Activated T-helper 9 cell treated with anti-CD3 and anti-CD28 coated beads, Interleukin-2, amount 50 U/mL, for 16 hours (primary cell): ENCODE measurements at regions not wholly inside any gene's neighbourhood (a gene's known extent, or its start where the extent isn't known, plus 50 kb on each side); places are given as distances from the start of the nearest gene placed in this dataset.

Experiments used
- DNase-seq: peaks from one replicate; pipeline ENCODE4 v3.0.0-alpha.2; 2020; ENCODE audit warnings: low read depth

DNA sequence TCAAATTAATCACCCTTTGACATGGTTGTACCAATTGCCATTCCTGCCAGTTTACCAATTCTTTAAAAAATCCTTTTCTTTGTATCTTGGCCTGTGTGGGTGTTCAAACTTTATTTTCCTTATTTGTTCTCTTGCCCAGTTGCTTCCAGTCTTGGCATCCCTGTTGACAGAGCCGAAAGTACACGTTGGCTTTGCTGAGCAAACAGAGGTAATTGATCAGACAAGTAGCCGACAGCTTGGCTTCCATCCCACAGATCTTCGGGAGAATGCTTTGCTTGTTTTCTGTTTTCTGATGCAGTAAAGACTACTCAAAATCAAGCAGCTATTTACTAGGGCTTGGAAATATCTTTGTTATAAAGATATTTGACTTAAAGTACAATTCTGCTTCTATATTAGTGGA, 506.8 kb upstream of the SALL1 start:
- no peak for DNase-seq

DNA sequence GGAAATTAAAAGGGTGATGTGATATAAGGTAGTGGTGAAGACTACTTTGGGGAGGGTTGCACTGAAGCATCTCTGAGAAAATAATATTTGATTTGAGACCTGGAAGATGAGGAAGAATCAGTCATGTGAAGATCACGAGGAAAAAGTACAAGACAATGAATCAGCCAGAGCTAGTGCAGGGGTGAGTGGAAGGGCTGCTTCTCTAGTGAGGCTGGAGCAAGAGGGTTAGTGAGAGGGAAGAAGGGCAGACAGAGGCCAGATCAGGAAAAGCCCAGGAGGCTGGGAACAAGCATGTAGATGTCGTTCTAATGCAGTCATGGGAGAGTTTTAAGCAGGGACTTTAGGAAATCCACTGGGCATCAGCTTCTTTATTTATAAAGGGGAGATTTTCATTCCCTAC, 504.2 kb upstream of the SALL1 start:
- no peak for DNase-seq

DNA sequence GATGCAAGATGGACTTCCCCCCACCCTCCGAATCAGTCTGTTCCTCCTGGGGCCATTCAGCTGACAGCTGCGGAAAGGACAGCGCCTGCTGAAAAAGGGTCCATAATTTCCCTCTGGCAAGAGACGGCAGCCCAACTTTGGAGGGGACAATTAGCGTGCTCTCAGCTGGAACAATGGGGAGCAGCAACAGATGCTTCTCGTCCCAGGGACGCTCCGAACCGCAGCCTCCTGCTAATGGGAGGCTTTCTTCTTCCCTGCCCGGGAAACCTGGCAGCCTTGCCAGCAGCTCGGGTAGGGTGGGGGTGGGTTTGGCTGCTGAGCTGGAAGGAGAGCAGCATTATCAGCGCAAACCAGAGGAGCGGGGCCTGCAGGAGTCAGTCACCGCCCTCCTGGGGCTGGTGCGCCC, 500.0 kb upstream of the SALL1 start:
- DNase-seq = no peak

DNA sequence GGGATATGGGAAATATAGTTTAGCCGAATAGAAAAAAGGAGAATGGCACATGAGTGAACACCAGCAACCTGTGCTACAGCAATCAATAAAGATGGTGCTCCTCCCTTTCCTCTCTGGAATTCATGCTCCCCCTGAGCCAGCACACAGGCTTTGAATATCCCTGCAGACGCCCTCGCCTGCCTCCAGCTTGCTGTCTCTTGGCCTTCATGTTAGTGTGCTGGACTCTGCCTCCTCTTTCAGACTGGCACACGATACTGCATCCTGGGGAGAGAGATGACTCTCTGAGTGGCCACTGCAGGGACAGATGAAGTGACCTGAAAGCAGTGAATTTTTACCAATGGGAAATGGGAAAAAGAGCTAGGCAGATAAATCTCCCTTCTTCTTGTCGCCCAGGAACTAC, 498.6 kb upstream of the SALL1 start:
- no peak for DNase-seq

DNA sequence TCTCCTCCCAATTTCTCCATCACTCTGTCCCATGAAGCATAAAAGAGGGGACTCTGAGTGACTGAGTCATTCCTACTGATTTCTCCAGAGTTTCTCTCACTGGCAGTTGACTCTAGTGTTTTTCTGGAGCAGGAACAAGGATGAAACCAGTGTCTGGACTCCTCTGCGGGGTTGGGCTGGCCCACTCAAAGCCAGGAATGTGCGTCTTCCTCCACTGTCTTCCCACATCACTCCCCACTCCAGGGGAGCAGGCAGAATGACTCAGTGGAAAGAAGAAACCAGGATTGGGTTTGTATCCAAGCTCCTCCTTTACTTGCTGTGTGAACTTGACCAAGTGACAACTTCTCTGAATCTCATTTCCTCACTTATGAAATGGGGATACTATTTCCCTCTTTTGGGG, 497.5 kb upstream of the SALL1 start:
- DNase-seq = no peak

DNA sequence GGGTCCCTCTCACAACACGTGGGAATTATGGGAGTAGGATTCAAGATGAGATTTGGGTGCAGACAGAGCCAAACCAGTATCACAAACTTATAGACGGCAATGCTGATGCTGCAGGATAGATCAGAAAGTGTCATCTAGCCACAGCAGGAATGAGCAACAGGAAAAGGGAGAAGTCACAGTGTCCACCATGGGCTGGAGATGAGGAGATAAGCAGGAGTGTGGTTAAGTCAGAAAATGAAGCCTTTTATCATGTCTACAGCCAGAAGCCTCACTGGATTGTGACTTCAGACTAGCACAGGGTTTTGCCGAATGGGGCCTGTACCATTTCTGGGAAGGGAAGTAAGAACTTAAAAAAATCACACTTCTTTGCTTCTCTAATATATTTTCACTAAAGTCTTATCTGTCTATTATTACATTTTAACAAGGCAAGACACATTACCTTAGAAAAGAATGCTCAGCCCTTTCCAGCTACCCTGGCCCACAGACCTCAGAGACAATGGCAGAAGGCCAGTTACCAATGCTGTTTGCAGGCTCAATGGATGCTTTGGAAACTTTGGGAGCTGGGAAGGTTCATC, 490.2 kb upstream of the SALL1 start:
- no peak for DNase-seq

DNA sequence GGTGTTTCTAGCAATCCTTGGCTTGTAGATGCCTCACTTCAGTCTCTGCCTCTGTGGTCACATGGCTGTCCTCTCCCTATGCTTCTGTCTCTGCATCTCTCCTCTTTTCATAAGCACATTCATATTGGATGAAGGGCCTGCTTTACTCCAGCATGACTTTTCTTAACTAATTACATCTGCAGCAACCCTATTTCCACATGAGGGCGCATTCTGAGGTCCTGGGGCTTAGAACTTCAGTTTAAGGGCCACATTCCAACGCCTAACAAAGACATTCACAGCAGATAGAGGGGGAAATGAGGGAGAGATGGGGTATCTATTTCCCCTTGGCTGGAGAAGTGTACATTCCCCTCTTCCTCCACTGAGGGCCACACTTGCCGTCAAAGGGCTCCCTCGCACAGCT, 489.1 kb upstream of the SALL1 start:
- DNase-seq = no peak

DNA sequence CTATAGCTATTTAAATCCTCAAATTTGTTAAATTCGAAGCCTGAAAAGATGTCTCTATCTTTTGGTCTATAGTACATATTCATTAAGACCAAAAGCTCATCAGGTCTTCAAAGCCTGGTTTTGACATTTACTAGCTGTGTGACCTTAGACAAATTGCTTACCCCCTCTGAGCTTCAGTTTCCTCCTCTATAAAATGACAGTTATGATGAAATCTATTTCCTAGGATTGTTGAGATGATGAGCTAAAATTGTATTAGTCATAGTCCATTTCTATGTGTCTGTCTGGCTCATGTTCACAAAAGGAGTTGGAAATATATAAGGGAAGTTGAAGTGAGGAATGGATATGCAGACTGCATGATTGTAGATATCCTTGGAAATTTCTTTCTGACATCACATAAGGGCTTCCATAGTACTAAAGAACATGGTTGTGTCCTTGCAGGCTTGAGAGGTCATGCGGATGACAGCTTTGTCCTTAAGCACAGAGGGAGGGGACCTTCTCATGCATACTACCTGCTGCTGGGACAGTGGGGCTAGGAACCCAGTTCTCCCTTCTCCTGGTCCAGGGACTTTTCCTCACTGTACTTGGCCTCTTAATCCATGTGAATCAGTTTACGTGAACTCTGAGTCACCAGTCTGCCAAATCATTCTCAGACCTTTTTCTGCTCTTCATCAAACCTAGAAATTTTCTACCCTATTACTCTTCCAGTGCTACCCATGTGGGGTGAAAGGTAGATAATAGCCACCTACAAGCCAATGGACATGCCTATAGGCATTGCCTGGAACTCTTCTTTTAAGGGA, 487.5 kb upstream of the SALL1 start:
- DNase-seq = no peak

DNA sequence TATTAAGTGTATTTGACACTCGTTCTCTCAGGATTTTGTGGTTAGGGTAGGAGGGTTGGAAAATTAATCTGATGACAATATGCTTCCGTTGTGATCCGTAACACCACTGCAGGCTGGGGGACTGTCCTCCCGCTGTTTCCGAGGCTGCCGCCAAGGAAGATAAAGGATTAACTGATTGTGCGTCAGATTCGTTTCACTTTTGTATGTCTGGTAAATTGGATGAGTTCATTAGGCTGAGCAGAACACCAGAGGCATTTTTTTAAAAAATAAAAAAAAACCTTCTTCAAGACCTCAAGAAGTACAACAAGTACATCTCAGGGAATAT, 486.7 kb upstream of the SALL1 start:
- DNase-seq = no peak

DNA sequence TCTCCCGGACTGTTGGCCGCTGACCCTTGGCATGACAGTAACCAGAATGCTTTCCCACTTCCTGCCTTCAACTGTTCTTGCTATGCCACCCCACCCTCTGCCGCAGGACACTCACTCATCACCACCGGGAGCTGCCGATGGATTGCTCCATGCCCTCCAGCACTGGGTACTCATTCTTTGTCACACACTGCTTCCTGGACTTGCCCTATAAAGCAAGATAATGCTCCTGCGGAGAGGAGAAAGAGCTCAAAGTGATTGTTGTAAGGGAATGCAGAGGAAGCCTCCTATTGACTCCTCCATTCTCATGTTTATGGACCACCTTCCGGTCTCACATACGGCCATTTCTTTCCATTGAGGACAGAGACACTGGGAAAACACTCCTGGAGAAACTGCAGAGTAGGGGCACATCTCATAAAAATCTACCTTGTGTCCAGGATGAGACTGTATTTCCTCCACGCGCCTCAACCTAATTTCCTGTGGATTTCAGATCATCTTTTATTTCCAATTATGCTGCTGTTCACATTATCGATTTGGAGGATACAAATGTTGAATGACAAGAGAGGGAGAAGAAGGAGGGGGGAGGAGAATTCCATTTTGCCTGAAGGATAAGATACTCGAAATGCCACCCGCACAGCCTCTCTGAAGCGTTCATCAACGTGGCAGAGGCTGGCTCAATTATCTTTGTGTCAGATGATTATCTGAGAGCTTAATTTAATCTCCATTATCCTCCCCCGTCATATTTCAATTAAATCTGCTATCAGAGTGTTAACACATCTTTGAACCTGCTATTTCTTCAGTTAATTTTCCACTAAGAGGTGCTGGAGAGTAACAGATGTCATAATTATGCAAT, 486.1 kb upstream of the SALL1 start:
- DNase-seq = no peak

DNA sequence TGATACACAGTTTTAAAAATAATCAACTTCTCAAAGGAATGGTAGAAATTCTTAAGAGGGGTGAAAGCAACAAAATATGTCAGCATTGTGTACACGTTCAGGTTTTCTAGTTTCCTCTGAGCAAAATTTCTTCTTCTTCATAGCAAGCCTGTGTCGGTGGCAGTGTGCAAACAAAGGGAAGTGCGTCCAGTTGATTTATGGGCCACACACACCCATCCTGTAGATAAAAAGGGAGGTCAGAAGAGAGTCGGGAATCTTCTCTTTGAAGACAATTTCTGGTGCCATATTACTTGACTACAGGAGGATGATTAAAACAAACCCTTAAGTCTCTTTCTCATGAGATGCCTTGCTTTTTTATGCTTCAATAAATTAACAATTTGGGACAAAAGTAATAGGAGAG, 484.1 kb upstream of the SALL1 start:
- no peak for DNase-seq

DNA sequence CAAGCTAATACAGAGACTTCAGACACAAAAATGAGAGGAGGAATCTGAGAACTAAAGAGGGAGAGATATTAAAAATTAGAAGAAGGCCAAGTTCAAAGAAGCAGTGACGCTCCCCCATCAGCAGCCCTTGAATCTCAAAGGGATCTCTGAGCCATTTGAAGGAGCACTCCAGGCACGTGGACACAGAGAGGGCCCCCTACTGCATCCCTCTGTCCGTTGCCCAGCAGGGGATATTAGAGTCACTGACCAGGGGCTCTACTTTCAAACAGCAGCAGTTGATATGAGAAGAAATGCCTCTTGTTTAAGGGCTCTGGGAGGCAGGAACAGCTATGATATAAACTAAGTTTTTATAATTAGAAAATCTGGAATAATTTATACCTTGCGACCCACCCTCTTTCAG, 479.0 kb upstream of the SALL1 start:
- DNase-seq = no peak

DNA sequence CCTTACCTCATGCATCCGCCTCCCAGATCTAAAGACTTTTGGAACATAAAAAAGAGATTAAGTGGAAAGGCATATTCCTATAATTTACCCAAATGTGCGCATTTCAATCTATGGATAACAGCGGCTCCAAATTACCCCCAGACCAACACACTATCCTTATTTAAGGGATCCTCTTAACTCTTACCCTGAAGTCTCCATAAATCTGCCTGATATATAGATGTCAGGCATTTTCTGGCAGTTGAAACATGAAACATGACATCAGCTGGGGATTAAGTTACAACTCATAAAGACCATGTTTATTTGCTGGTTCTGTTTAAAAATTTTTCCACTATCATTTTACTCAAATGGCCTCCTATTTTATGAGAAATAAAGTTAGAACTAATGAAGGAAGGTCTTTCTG, 478.5 kb upstream of the SALL1 start:
- no peak for DNase-seq

DNA sequence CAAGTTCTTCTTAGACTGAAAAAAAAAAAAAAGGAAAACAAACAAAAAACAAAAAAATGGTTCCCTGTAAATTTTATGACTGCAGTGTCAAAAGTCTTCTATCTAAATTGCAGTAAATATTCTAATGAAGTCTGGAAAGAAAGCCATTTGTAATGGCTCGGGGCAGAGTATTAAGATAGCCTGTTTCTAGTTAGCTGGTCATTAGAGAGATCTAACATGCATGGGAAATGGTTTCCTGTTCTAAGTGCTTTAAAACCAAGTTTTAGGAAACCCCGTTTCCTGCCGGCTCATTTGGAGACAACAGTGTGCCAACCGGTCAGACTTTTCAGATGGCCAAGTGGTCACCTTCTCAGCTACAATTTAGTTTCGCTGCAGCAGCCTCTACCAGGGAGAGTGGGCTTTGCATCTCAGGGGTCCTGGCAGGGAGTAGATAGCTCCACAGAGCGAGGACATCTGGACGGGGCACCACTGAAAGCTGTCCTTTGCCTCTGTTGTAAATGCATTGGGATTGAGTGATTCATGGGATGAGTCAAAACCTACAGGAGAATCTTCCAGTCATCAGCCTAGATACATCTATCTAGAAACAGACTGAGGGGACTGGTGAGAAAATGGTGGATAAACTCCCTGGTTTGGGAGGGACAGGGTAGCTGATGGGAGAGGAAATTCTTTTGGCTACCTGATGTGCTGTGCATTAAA, 473.2 kb upstream of the SALL1 start:
- no peak for DNase-seq

DNA sequence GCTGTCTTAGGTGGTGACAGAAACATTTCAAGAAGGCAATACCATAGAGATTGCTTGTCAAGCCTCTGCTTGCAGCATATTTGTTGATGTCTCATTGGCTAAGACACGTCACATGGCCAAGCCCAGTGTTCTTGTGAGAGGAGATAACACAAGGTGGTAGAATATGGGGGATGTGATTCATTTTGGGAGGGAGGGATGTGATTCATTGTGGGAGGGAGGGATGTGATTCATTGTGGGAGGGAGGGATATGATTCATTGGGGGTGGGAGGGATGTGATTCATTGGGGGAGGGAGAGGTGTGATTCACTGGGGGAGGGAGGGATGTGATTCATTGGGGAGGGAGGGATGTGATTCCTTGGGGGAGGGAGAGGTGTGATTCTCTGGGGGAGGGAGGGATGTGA, 470.5 kb upstream of the SALL1 start:
- no peak for DNase-seq

DNA sequence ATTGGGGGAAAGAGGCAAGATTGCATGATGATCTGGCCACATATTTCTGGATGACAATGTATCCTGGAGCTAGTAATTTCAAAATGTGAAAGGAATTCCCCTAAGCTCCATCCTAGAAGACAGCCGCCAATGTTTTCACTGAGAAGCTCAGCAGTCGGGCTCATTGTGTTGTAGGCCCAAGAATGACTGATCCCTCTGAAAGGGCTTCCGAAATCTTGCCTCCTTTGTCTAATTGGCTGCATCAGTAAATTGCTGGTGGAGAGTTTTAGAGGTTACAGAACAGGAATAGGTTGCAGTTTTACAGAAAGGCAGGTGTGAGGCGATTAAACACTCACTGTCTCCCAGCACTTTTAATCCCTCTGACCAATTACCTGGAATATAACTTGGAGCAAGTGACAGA, 464.1 kb upstream of the SALL1 start:
- DNase-seq = no peak

DNA sequence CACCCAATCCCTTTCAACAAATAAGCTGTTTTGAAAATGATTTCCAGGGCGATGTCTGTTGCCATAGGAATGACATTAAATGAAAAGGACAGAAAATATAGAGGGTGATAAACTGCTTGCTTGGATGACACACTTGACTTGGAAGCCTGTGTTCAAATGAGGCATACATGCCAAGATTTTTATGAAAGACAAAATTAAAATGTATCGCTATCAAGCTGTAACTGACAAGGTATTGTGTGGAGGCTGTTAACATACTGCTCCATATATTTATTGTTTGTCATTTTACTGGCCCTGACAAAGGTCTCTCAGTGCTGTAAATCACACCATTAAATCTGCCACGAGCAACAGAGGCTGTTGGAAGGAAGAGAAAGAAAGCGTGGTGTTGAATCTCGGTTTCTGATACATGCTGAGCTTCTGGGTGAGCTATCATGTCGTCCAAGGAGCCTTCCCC, 456.2 kb upstream of the SALL1 start:
- no peak for DNase-seq

DNA sequence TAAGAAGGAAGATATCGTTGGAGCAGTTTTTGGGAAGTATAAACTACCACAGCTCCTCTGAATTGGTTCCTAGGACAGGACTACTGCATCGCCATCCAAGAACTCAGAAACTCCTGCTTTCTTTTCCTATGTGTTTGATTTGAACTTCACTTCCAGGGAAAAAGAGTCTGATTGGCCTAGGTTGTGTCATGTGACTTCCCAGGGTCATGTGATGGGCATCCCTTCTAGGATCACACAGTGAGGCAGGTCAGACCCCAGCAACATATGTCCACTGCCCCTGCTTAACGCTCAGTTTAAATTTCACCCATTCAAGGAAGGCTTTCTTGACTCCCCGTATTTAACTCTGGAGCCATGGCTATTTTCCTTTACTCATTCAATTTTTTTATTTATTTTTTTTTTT, 445.2 kb upstream of the SALL1 start:
- no peak for DNase-seq

DNA sequence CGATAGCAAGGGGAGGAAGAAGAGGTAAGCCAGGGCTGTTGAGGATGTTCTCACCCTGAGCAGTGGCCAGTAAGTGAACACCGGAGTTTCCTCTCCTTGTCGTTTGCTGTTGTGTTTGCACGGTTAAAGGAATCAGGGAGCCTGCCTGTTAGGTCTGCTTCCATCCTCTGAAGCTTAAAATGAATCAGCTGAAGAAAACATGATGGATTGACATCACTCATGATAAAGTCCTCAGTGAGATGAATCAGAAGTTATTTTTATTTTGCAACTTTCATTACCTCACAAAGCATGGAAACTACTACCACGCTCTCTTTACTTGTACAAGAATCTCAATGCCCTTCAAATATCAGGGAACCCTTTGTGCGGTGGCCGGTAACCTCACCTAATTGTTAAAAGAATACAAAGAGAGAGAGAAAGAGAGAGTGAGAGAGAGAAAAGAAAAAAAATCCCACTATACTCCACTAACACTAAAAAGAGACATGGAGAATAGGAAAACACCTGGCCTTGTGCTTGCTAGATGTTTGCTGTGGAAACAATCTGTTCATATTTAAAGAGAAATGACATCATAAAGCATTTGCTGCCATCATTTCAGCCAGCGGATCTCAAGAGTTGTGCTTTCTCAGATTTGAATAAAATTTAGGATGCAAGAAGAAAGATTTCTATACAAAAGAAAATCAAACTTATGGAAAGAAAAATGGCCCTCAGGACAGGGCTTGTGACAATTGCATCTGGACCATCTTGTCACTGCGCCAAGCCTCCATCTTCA, 441.6 kb upstream of the SALL1 start:
- no peak for DNase-seq

DNA sequence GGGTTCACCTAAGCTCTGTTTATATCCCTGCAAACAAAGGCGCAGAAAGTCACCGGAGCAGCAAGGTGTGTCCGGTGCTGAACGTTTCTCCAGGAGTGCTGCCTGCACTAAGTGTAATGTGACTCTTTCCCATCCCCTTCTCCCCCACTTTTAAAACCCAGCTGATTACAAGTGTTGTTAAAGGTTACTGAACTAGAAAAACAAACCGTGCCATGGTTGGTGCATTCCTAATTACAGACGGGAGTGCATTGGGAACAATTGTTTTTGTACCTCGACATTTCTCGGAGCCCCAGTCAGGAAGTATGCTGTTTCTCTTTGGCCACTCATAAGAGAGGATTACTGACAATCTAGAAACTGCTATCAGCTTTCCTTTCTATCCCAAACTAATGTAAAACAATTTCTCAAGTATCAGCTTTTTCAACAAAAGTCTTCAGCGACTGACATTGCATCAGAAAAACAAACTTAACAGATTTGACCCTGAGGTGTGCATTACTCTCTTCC, 441.0 kb upstream of the SALL1 start:
- no peak for DNase-seq

DNA sequence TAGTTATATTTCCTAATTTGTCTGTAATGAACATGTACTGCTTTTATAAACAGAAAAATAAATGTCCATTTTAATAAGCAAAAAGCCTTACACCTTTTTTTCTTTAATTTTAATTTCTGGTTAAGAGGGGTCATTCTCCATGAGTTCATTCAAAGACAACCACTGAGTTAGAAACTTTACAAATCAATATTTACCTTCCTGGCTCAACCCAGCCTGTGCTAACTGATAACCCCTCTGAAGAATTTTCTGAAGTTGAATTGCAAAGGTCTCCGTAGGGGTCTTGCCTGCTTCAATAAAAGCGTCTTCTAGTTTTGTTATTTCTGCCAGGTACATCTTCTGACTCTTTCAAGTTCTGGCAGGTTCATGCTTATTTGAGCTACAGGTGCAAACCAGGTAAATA, 440.4 kb upstream of the SALL1 start:
- no peak for DNase-seq
